ENCODE measurements at regions not wholly inside any gene's neighbourhood (a gene's known extent, or its start where the extent isn't known, plus 50 kb on each side); places are given as distances from the start of the nearest gene placed in this dataset.
"Not testable (repeated sequence)": the region's sequence is repeated elsewhere in the genome, so short reads cannot be mapped to it uniquely, and the experiment has no call there.

- TF ChIP-seq, protein P1, sequence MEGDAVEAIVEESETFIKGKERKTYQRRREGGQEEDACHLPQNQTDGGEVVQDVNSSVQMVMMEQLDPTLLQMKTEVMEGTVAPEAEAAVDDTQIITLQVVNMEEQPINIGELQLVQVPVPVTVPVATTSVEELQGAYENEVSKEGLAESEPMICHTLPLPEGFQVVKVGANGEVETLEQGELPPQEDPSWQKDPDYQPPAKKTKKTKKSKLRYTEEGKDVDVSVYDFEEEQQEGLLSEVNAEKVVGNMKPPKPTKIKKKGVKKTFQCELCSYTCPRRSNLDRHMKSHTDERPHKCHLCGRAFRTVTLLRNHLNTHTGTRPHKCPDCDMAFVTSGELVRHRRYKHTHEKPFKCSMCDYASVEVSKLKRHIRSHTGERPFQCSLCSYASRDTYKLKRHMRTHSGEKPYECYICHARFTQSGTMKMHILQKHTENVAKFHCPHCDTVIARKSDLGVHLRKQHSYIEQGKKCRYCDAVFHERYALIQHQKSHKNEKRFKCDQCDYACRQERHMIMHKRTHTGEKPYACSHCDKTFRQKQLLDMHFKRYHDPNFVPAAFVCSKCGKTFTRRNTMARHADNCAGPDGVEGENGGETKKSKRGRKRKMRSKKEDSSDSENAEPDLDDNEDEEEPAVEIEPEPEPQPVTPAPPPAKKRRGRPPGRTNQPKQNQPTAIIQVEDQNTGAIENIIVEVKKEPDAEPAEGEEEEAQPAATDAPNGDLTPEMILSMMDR (IDR thresholded peaks at IDR 0.05): not testable (repeated sequence)
- TF ChIP-seq POLR2A (IDR thresholded peaks at IDR 0.05): not testable (repeated sequence)
Observed at GRCh38 chr1:148366136-148366753, 116.9 kb downstream of the PPIAL4G start.

Data from testis (tissue), 2 donors.